GM11168 (cell line): ENCODE measurements at regions not wholly inside any gene's neighbourhood (a gene's known extent, or its start where the extent isn't known, plus 50 kb on each side); places are given as distances from the start of the nearest gene placed in this dataset.

Experiments
- in situ Hi-C: fragments of 300-500 bp; cut with MboI; formaldehyde crosslinking; loops from one replicate; pipeline ENCODE4 v1.12.0; 2022; ENCODE audit warnings: low sequenced_read_pairs; ENCODE audit not compliant: unreplicated experiment

- in situ Hi-C loops: loop anchor here (10.0 kb wide), 1 partner anchor 216 kb away; no protein-coding TSS in a partner anchor
Observed at GRCh38 chr20:17891131-17891530, 77.5 kb downstream of the SNX5 start.

GRCh38 chr20:17890330-17890729 is 78.3 kb downstream of the SNX5 start:
- in situ Hi-C loops: loop anchor here (10.0 kb wide), 1 partner anchor 216 kb away; no protein-coding TSS in a partner anchor

DNA sequence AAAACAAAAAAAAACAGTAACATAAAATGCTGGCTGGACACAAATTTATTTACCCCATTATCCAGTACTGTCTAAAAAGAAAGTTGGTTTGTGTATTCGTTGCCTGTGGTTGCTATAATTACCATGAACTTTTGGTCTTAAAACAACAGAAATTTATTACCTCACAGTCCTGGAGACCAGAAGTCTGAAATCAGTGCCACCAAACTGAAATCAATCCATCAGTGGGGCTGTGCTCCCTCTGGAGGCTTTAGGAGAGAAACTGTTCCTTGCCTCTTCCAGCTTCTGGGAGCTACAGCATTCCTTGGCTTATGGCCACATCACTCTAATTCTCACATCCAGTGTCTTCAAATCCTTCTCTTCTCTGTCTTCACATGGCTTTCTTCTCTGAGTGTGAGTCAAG is 79.4 kb downstream of the SNX5 start:
- in situ Hi-C loops: no loop called here

- in situ Hi-C loops: no loop called here
Observed at GRCh38 chr20:17888044-17888443, 80.5 kb downstream of the SNX5 start.

DNA sequence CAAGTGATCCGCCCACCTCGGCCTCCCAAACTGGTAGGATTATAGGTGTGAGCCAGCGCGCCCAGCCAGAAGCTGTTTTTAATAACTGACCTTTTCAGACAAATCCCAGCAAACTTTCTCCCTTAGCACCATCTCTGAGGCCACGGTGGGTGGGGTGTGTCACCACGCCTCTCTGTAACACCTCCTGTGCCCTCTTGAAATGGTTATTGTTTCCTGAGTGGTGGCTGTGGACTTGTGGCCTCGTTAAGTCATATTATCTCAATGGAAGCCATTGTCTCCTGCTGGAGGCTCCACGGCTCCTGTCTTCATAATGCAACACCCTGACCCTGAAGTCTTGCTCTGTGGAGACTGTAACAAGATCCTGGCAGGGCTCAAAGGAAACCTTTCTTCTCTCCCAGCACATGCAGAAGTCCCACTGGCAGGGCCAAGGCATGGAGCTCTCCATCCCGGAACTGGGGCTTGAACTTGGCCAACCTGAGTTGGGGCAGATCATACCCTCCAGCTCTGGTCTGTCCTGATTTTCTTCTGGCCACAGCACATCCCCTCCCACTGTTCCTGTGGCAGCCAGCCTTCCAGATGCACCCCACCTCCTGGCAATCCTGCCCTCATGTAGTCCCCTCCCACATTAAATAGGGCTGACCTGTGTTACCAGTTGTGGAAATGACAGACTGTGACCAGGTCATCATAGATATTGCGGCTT is 81.1 kb downstream of the SNX5 start:
- in situ Hi-C loops: no loop called here

- in situ Hi-C loops: no loop called here
Observed at GRCh38 chr20:17885544-17885943, 83.0 kb downstream of the SNX5 start.

DNA sequence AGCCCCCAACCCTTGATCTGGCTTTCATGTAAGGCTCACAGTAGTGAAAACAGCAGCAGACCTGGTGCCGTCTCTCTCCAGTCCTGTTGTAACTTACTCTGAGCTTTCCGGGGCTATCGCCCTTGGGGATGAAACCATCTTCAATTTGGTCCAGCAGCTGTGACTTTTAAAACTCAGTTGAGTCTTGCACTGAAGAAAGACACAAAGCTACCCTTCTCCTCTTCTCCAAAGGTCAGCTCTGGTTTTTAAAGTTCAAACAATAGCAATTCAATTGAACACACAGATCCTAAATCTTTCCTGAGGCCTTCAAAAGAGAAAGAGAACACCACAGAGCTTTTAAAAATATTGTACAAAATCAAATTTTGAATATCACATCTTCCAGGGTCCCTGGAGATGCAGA is 83.5 kb downstream of the SNX5 start:
- in situ Hi-C loops: no loop called here

GRCh38 chr20:17884307-17885003 is 84.1 kb downstream of the SNX5 start:
- in situ Hi-C loops: no loop called here

GRCh38 chr20:17883592-17884306 is 84.8 kb downstream of the SNX5 start:
- in situ Hi-C loops: no loop called here

GRCh38 chr20:17882834-17883591 is 85.6 kb downstream of the SNX5 start:
- in situ Hi-C loops: no loop called here

- in situ Hi-C loops: no loop called here
Observed at GRCh38 chr20:17882065-17882833, 86.3 kb downstream of the SNX5 start.

GRCh38 chr20:17881741-17882064 is 86.9 kb downstream of the SNX5 start:
- in situ Hi-C loops: no loop called here

GRCh38 chr20:17878912-17879602 is 89.5 kb downstream of the SNX5 start:
- in situ Hi-C loops: no loop called here

- in situ Hi-C loops: no loop called here
Observed at GRCh38 chr20:17878069-17878911, 90.3 kb downstream of the SNX5 start.

- in situ Hi-C loops: no loop called here
Observed at GRCh38 chr20:17875981-17876385, 92.6 kb downstream of the SNX5 start.

- in situ Hi-C loops: no loop called here
Observed at GRCh38 chr20:17875106-17875980, 93.3 kb downstream of the SNX5 start.

DNA sequence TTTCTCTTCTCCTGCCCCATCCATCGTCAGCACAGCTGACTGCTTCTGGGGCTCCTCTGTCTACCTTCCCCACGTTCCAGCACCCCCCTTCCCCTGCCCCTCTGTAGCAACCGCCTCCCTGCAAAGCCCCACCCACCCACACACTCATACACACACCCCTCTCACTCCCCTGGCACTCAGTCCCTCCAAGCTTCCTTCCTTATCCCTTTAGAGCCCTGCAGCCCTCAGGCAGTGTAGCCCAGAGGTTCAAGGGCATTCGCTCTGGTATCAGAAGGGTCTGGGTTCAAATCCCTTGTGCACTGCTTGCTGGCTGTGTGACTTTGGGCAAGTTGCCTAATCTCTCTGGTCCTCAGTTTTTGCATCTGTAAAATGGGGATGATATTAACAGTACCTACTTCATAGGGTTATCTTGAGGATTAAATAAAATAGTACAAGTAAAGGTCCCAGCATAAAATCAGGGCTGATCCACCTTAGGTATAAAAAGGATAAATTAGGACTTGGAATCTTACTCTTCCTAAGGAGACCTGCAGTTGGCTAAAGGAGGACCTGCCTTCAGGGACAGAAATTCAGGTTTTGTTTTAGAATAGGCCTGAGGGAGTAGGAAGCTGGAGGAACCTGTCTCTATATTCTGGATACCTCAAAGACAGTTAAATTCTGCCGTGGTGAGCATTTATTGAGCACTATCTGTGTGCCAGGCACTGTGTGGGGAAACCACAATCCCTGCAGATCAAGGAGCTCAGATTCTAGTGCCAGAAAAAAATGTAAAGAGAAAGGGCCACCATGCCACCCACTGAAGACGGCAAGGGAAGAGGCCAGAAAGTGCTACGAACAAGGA is 94.1 kb downstream of the SNX5 start:
- in situ Hi-C loops: no loop called here
